ENCODE measurements at regions not wholly inside any gene's neighbourhood (a gene's known extent, or its start where the extent isn't known, plus 50 kb on each side); places are given as distances from the start of the nearest gene placed in this dataset.

- TF ChIP-seq USF1 (IDR thresholded peaks at IDR 0.05; ENCODE audit: borderline replicate concordance, low read depth) = no peak
- no peak for TF ChIP-seq RXRA (IDR thresholded peaks at IDR 0.05; ENCODE audit: borderline replicate concordance, low read depth)
- no peak for TF ChIP-seq SIN3A (IDR thresholded peaks at IDR 0.05; ENCODE audit: borderline replicate concordance, low read depth, low read length)
Observed at GRCh38 chr2:167675906-167676305, 571.5 kb downstream of the STK39 start (continued).

- Histone ChIP-seq H3K27ac (ENCODE audit: low read depth in 2 of 2, low read length in 1 of 2) (no peak overlapping the region), H3K79me2 (ENCODE audit: insufficient read depth) (no peaks in the 10 kb centered on the region)
Observed at GRCh38 chr2:167670588-167670987, 576.8 kb downstream of the STK39 start.

More at GRCh38 chr2:167670588-167670987, 576.8 kb downstream of the STK39 start:
- ChIA-PET CTCF (interaction anchor here (2.2 kb wide), 1 partner anchor 448 kb away, joined by 10 read pairs; no protein-coding TSS in a partner anchor), POLR2A (no interaction called here)
- Histone ChIP-seq H3K9me2 (no peaks in the 10 kb centered on the region), H3F3A (replicated peaks; ENCODE audit: insufficient read depth) (no peaks in the 10 kb centered on the region), H3K4me3 (ENCODE audit: low read depth in 2 of 2, low read length in 1 of 2) (no peak overlapping the region), H3K27me3 (ENCODE audit: insufficient read depth) (no peaks in the 10 kb centered on the region), H2AFZ (ENCODE audit: low read depth) (no peak overlapping the region), H3K36me3 (replicated peaks in 1 of 2; ENCODE audit: control insufficient read depth in 1 of 2, insufficient read depth in 2 of 2, low read length in 1 of 2) (no peaks in the 10 kb centered on the region), H3K9ac (no peak overlapping the region), H3K4me1 (ENCODE audit: control insufficient read depth in 1 of 2, insufficient read depth in 2 of 2, low read depth in 1 of 2, low read length in 1 of 2) (no peaks in the 10 kb centered on the region; a peak in 1 of 4 replicates), H3K9me3 (peaks cover 5% of the 10 kb centered on the region; the same call in 1 of the 2 replicates), H3K4me2 (no peak overlapping the region), H4K20me1 (ENCODE audit: insufficient read depth) (no peaks in the 10 kb centered on the region)
- no CpG with 5 or more reads among the region's 1 CpG for WGBS (ENCODE audit: low lambda C conversion rate)
- DNase-seq = no peak
- TF ChIP-seq MEF2A (IDR thresholded peaks at IDR 0.05; ENCODE audit: borderline replicate concordance, low read depth) = no peak
- TF ChIP-seq GATA2 (CRISPR knock-in tag; IDR thresholded peaks at IDR 0.05) = no peak
- no peak for TF ChIP-seq IRF3 (IDR thresholded peaks at IDR 0.05; ENCODE audit: low read depth, low read length)
- no peak for TF ChIP-seq TEAD4 (IDR thresholded peaks at IDR 0.05; ENCODE audit: borderline replicate concordance, insufficient read depth)
- TF ChIP-seq CTCF (IDR thresholded peaks at IDR 0.05) = no peak
- no peak for TF ChIP-seq CHD2 (IDR thresholded peaks at IDR 0.05; ENCODE audit: low read length, partially characterized antibody)
- TF ChIP-seq USF1 (IDR thresholded peaks at IDR 0.05; ENCODE audit: borderline replicate concordance, low read depth) = no peak
- no peak for TF ChIP-seq GABPA (IDR thresholded peaks at IDR 0.05; ENCODE audit: low read depth)
- no peak for TF ChIP-seq YY1 (IDR thresholded peaks at IDR 0.05; ENCODE audit: low read depth)
- TF ChIP-seq SIN3A (IDR thresholded peaks at IDR 0.05; ENCODE audit: borderline replicate concordance, low read depth, low read length) = no peak
- no peak for TF ChIP-seq RAD21 (IDR thresholded peaks at IDR 0.05; ENCODE audit: low read length)
- no peak for TF ChIP-seq TCF12 (IDR thresholded peaks at IDR 0.05)
- TF ChIP-seq PBX3 (IDR thresholded peaks at IDR 0.05) = no peak
- TF ChIP-seq USF2 (IDR thresholded peaks at IDR 0.05; ENCODE audit: borderline replicate concordance, low read depth, low read length) = no peak

Data from SK-N-SH (cell line).